ENCODE measurements at regions not wholly inside any gene's neighbourhood (a gene's known extent, or its start where the extent isn't known, plus 50 kb on each side); places are given as distances from the start of the nearest gene placed in this dataset.
A peak's percentile ranks its signal among the peaks of the same experiment; 100 is the strongest.

GRCh38 chr18:7390731-7391492 is 160.0 kb downstream of the LRRC30 start:
- no peak for DNase-seq (ENCODE audit: low read depth in 6 of 9, low spot score in 9 of 9)
- Histone ChIP-seq H3K27ac (ENCODE audit: low read depth in 1 of 2, low read length in 1 of 2) (no peak overlapping the region), H3K9me3 (ENCODE audit: control insufficient read depth in 2 of 2, insufficient read depth in 1 of 2, low read length in 1 of 2) (no peaks in the 10 kb centered on the region), H3K27me3 (ENCODE audit: control insufficient read depth in 2 of 2, insufficient read depth in 1 of 2, low read length in 1 of 2) (no peaks in the 10 kb centered on the region), H3K36me3 (ENCODE audit: control insufficient read depth in 2 of 2, insufficient read depth in 2 of 2, low read length in 1 of 2) (no peaks in the 10 kb centered on the region), H3K4me3 (ENCODE audit: low read length in 2 of 2) (no peak overlapping the region), H3K4me1 (ENCODE audit: control insufficient read depth in 2 of 2, insufficient read depth in 2 of 2, low read length in 2 of 2) (no peaks in the 10 kb centered on the region)
- WGBS: 97% methylated on average over 5 of the region's 5 CpGs

DNA sequence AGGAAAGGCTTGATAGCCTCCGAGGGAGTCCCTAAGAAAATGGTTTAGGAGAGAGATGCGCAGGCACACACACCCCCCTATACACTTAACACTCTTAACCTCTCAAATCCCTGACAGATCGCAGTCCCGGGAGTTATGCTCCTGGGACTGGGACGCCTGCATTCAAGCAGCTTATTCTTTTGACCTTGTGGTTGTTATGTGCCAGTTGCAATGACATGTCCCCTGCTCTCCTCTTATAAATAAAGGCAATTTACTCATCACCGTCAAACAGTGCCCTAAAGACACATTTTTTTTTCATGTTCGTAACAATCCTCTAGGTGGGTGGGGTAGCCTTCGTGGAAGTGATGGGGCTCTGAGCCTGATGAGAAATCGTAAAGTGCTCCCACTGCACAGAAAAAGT is 162.2 kb downstream of the LRRC30 start:
- Histone ChIP-seq H3K27ac (ENCODE audit: low read depth in 1 of 2, low read length in 1 of 2) (no peak overlapping the region), H3K27me3 (ENCODE audit: control insufficient read depth in 2 of 2, insufficient read depth in 1 of 2, low read length in 1 of 2) (no peaks in the 10 kb centered on the region), H3K36me3 (ENCODE audit: control insufficient read depth in 2 of 2, insufficient read depth in 2 of 2, low read length in 1 of 2) (no peaks in the 10 kb centered on the region), H3K4me1 (ENCODE audit: control insufficient read depth in 2 of 2, insufficient read depth in 2 of 2, low read length in 2 of 2) (no peaks in the 10 kb centered on the region), H3K4me3 (ENCODE audit: low read length in 2 of 2) (no peak overlapping the region), H3K9me3 (ENCODE audit: control insufficient read depth in 2 of 2, insufficient read depth in 1 of 2, low read length in 1 of 2) (no peaks in the 10 kb centered on the region)
- 96% methylated on average over 9 of the region's 9 CpGs for WGBS
- DNase-seq (ENCODE audit: low read depth in 6 of 9, low spot score in 9 of 9): no peak

DNA sequence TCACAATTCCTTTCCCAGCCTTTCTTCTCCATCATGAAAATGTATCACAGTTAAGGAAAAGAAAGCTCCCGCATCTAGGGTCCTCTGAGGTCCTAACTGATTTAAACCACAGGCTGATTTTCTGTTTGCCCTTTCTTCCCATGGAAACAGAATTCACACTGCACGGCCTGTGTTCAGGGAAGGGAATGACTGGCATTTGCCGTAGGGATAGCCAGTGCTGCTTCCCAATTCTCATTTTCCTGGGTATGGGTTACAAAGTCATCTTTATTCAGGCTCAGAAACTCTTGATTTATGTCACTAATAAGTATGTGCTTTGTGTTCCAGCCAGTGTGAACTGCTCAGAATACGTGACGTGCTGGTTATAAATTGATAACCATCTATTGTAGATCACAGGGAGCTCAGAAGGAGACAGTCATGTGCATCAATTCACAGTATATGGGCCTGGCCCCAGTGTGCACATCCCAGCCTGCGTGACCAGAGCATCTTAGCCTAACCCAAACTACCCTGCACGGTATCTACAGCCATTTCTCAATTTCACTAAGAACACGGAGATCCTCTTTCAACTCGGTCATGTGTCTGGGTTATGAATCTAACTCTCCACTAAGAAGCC is 163.3 kb downstream of the LRRC30 start:
- 95% methylated on average over 9 of the region's 9 CpGs for WGBS
- no peaks in the 10 kb centered on the region for H3K4me1 ChIP-seq (ENCODE audit: control insufficient read depth in 2 of 2, insufficient read depth in 2 of 2, low read length in 2 of 2)
- H3K4me3 ChIP-seq (ENCODE audit: low read length in 2 of 2): no peak overlapping the region
- no peaks in the 10 kb centered on the region for H3K27me3 ChIP-seq (ENCODE audit: control insufficient read depth in 2 of 2, insufficient read depth in 1 of 2, low read length in 1 of 2)
- no peaks in the 10 kb centered on the region for H3K9me3 ChIP-seq (ENCODE audit: control insufficient read depth in 2 of 2, insufficient read depth in 1 of 2, low read length in 1 of 2)
- H3K27ac ChIP-seq (ENCODE audit: low read depth in 1 of 2, low read length in 1 of 2): no peak overlapping the region
- DNase-seq (ENCODE audit: low read depth in 6 of 9, low spot score in 9 of 9): no peak
- H3K36me3 ChIP-seq (ENCODE audit: control insufficient read depth in 2 of 2, insufficient read depth in 2 of 2, low read length in 1 of 2): no peaks in the 10 kb centered on the region

DNA sequence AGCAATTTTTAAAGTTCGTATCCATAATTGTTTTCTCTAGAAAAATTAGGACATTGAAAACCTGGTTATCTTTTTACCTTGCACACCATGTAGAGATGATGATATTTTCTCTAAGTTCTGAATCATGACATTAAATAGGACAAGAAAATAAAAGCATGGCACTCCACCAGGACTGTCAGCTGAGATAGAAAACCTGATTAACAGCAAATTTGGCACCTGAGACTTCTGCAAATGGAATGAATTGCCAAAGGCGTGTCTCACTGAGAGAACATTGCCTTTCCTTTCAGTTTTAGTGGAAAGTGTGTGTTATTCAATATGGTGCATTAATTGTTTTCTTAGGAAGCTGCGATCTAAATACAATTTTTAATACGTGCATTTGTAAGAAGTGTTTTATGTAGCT is 164.7 kb downstream of the LRRC30 start:
- H3K4me1 ChIP-seq (ENCODE audit: control insufficient read depth in 2 of 2, insufficient read depth in 2 of 2, low read length in 2 of 2): no peaks in the 10 kb centered on the region
- H3K27ac ChIP-seq (ENCODE audit: low read depth in 1 of 2, low read length in 1 of 2): no peak overlapping the region
- no peaks in the 10 kb centered on the region for H3K27me3 ChIP-seq (ENCODE audit: control insufficient read depth in 2 of 2, insufficient read depth in 1 of 2, low read length in 1 of 2)
- no peak for DNase-seq (ENCODE audit: low read depth in 6 of 9, low spot score in 9 of 9)
- 79% methylated on average over 4 of the region's 4 CpGs for WGBS
- H3K9me3 ChIP-seq (ENCODE audit: control insufficient read depth in 2 of 2, insufficient read depth in 1 of 2, low read length in 1 of 2): no peaks in the 10 kb centered on the region
- H3K36me3 ChIP-seq (ENCODE audit: control insufficient read depth in 2 of 2, insufficient read depth in 2 of 2, low read length in 1 of 2): no peaks in the 10 kb centered on the region
- no peak overlapping the region for H3K4me3 ChIP-seq (ENCODE audit: low read length in 2 of 2)

DNA sequence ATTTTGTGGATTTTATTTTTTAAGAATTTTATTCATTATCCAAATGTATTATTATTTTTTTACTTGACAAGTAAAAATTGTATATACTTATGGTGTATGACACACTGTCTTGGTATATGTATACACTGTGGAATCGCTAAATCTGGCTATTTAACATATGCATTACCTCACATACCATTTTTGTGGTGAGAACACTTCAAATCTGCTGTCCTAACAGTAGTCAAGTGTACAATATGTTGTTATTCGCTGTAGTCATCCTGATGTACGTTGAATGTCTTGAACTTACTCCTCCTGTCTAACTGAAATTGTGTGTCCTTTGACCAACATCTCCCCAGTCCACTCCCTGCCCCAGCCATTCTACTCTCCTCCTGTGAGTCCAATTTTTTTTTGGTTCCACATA is 153.2 kb upstream of the PTPRM start:
- no peak overlapping the region for H3K4me3 ChIP-seq (ENCODE audit: low read length in 2 of 2)
- no peak for DNase-seq (ENCODE audit: low read depth in 6 of 9, low spot score in 9 of 9)
- H3K36me3 ChIP-seq (ENCODE audit: control insufficient read depth in 2 of 2, insufficient read depth in 2 of 2, low read length in 1 of 2): no peaks in the 10 kb centered on the region
- no peaks in the 10 kb centered on the region for H3K27me3 ChIP-seq (ENCODE audit: control insufficient read depth in 2 of 2, insufficient read depth in 1 of 2, low read length in 1 of 2)
- no peaks in the 10 kb centered on the region for H3K9me3 ChIP-seq (ENCODE audit: control insufficient read depth in 2 of 2, insufficient read depth in 1 of 2, low read length in 1 of 2)
- 95% methylated on average over 3 of the region's 3 CpGs for WGBS
- peak overlapping the region in 1 of 2 donors; percentile 32 for H3K27ac ChIP-seq (ENCODE audit: low read depth in 1 of 2, low read length in 1 of 2)
- H3K4me1 ChIP-seq (ENCODE audit: control insufficient read depth in 2 of 2, insufficient read depth in 2 of 2, low read length in 2 of 2): no peaks in the 10 kb centered on the region

- H3K4me3 ChIP-seq (ENCODE audit: low read length in 2 of 2): no peak overlapping the region
- H3K27me3 ChIP-seq (ENCODE audit: control insufficient read depth in 2 of 2, insufficient read depth in 1 of 2, low read length in 1 of 2): no peaks in the 10 kb centered on the region
- no peaks in the 10 kb centered on the region for H3K4me1 ChIP-seq (ENCODE audit: control insufficient read depth in 2 of 2, insufficient read depth in 2 of 2, low read length in 2 of 2)
- H3K9me3 ChIP-seq (ENCODE audit: control insufficient read depth in 2 of 2, insufficient read depth in 1 of 2, low read length in 1 of 2): no peaks in the 10 kb centered on the region
- 95% methylated on average over 2 of the region's 2 CpGs for WGBS
- H3K36me3 ChIP-seq (ENCODE audit: control insufficient read depth in 2 of 2, insufficient read depth in 2 of 2, low read length in 1 of 2): no peaks in the 10 kb centered on the region
- DNase-seq (ENCODE audit: low read depth in 6 of 9, low spot score in 9 of 9): no peak
- H3K27ac ChIP-seq (ENCODE audit: low read depth in 1 of 2, low read length in 1 of 2): peak overlapping the region in 1 of 2 donors; percentile 43
Measured at GRCh38 chr18:7414459-7414858, 152.7 kb upstream of the PTPRM start.

- Histone ChIP-seq H3K4me3 (ENCODE audit: low read length in 2 of 2) (no peak overlapping the region), H3K4me1 (ENCODE audit: control insufficient read depth in 2 of 2, insufficient read depth in 2 of 2, low read length in 2 of 2) (no peaks in the 10 kb centered on the region), H3K27ac (ENCODE audit: low read depth in 1 of 2, low read length in 1 of 2) (no peak overlapping the region), H3K27me3 (ENCODE audit: control insufficient read depth in 2 of 2, insufficient read depth in 1 of 2, low read length in 1 of 2) (no peaks in the 10 kb centered on the region), H3K9me3 (ENCODE audit: control insufficient read depth in 2 of 2, insufficient read depth in 1 of 2, low read length in 1 of 2) (no peaks in the 10 kb centered on the region), H3K36me3 (ENCODE audit: control insufficient read depth in 2 of 2, insufficient read depth in 2 of 2, low read length in 1 of 2) (no peaks in the 10 kb centered on the region)
- peak in 1 of 9 donors; percentile 1 for DNase-seq (ENCODE audit: low read depth in 6 of 9, low spot score in 9 of 9)
- WGBS: 80% methylated on average over 8 of the region's 8 CpGs
Measured at GRCh38 chr18:7415081-7415894, 151.8 kb upstream of the PTPRM start.

DNA sequence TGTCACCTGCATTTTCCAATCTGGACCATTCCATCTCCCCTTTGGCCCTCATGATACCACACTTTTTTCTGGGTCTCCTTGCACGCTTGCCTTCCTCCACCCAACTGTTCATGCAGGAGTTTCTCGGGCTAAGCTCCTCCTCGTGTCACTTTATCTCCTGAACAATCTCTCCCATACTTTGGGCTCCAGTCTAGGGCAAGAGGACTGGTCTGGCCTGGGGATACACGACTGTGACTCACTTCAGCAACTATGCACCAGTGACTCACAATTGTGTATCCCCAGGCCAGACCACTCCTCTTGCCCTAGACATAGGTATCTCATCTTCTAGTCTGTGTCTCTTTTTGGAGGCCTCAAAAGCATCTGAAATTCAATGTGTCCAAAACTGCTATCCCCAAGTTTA is 149.4 kb upstream of the PTPRM start:
- H3K4me1 ChIP-seq (ENCODE audit: control insufficient read depth in 2 of 2, insufficient read depth in 2 of 2, low read length in 2 of 2): no peaks in the 10 kb centered on the region
- no peaks in the 10 kb centered on the region for H3K36me3 ChIP-seq (ENCODE audit: control insufficient read depth in 2 of 2, insufficient read depth in 2 of 2, low read length in 1 of 2)
- no peaks in the 10 kb centered on the region for H3K27me3 ChIP-seq (ENCODE audit: control insufficient read depth in 2 of 2, insufficient read depth in 1 of 2, low read length in 1 of 2)
- 95% methylated on average over 4 of the region's 4 CpGs for WGBS
- H3K9me3 ChIP-seq (ENCODE audit: control insufficient read depth in 2 of 2, insufficient read depth in 1 of 2, low read length in 1 of 2): no peaks in the 10 kb centered on the region
- no peak overlapping the region for H3K4me3 ChIP-seq (ENCODE audit: low read length in 2 of 2)
- H3K27ac ChIP-seq (ENCODE audit: low read depth in 1 of 2, low read length in 1 of 2): no peak overlapping the region
- DNase-seq (ENCODE audit: low read depth in 6 of 9, low spot score in 9 of 9): no peak

DNA sequence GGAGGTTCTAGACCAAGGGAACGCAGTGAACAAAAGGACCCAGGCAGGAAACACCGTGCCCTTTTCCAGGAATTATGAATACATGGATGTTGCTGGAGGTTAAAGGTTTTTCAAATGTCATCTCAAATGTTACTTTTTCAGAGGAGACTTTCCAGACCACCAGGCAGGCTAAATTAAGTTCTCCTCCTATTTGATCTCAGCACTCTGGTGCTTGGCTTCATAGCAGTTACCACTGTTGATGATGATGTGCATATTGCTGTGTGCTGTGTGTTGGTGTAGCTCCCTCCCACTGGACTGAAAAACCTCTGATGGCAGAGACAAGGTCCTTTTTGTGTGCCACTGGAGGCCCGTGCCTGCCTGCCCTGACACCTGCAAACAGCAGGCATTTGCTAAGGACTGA is 137.3 kb upstream of the PTPRM start:
- no peaks in the 10 kb centered on the region for H3K36me3 ChIP-seq (ENCODE audit: control insufficient read depth in 2 of 2, insufficient read depth in 2 of 2, low read length in 1 of 2)
- no peaks in the 10 kb centered on the region for H3K27me3 ChIP-seq (ENCODE audit: control insufficient read depth in 2 of 2, insufficient read depth in 1 of 2, low read length in 1 of 2)
- DNase-seq (ENCODE audit: low read depth in 6 of 9, low spot score in 9 of 9): no peak
- WGBS: 95% methylated on average over 3 of the region's 3 CpGs
- H3K4me3 ChIP-seq (ENCODE audit: low read length in 2 of 2): no peak overlapping the region
- H3K27ac ChIP-seq (ENCODE audit: low read depth in 1 of 2, low read length in 1 of 2): no peak overlapping the region
- H3K4me1 ChIP-seq (ENCODE audit: control insufficient read depth in 2 of 2, insufficient read depth in 2 of 2, low read length in 2 of 2): no peaks in the 10 kb centered on the region
- H3K9me3 ChIP-seq (ENCODE audit: control insufficient read depth in 2 of 2, insufficient read depth in 1 of 2, low read length in 1 of 2): no peaks in the 10 kb centered on the region

Measured in thymus (tissue), 11 donors.